ENCODE measurements at regions not wholly inside any gene's neighbourhood (a gene's known extent, or its start where the extent isn't known, plus 50 kb on each side); places are given as distances from the start of the nearest gene placed in this dataset.

- no peak for DNase-seq (ENCODE audit: low read depth)
Measured at GRCh38 chr11:116182356-116182966, 590.3 kb downstream of the BUD13 start.

- no peak for DNase-seq (ENCODE audit: low read depth)
Measured at GRCh38 chr11:116180806-116181600, 591.8 kb downstream of the BUD13 start.

- no peak for DNase-seq (ENCODE audit: low read depth)
Measured at GRCh38 chr11:116179401-116179800, 593.4 kb downstream of the BUD13 start.

GRCh38 chr11:116177521-116178210 lies 595.1 kb downstream of the BUD13 start:
- no peak for DNase-seq (ENCODE audit: low read depth)

GRCh38 chr11:116176484-116177005 lies 596.2 kb downstream of the BUD13 start:
- no peak for DNase-seq (ENCODE audit: low read depth)

GRCh38 chr11:116175707-116176106 lies 597.1 kb downstream of the BUD13 start:
- no peak for DNase-seq (ENCODE audit: low read depth)

GRCh38 chr11:116173941-116174911 lies 598.6 kb downstream of the BUD13 start:
- DNase-seq (ENCODE audit: low read depth): no peak

GRCh38 chr11:116173506-116173905 lies 599.3 kb downstream of the BUD13 start:
- no peak for DNase-seq (ENCODE audit: low read depth)

GRCh38 chr11:116172851-116173250 lies 599.9 kb downstream of the BUD13 start:
- no peak for DNase-seq (ENCODE audit: low read depth)

GRCh38 chr11:116172156-116172555 lies 600.6 kb downstream of the BUD13 start:
- DNase-seq (ENCODE audit: low read depth): no peak

GRCh38 chr11:116171271-116172140 lies 601.3 kb downstream of the BUD13 start:
- no peak for DNase-seq (ENCODE audit: low read depth)

- no peak for DNase-seq (ENCODE audit: low read depth)
Measured at GRCh38 chr11:116170526-116171120, 602.2 kb downstream of the BUD13 start.

GRCh38 chr11:116169776-116170175 lies 603.0 kb downstream of the BUD13 start:
- DNase-seq (ENCODE audit: low read depth): no peak

GRCh38 chr11:116168459-116168787 lies 604.4 kb downstream of the BUD13 start:
- DNase-seq (ENCODE audit: low read depth): no peak

- no peak for DNase-seq (ENCODE audit: low read depth)
Measured at GRCh38 chr11:116167706-116168458, 604.9 kb downstream of the BUD13 start.

GRCh38 chr11:116166573-116167465 lies 606.0 kb downstream of the BUD13 start:
- DNase-seq (ENCODE audit: low read depth): no peak

GRCh38 chr11:116164843-116165242 lies 607.9 kb downstream of the BUD13 start:
- no peak for DNase-seq (ENCODE audit: low read depth)

- no peak for DNase-seq (ENCODE audit: low read depth)
Measured at GRCh38 chr11:116162886-116163230, 609.9 kb downstream of the BUD13 start.

Data from activated T-cell treated with anti-CD3 and anti-CD28 coated beads for 24 hours (primary cell).